Natural killer cell treated with Interleukin-12 subunit alpha and Interleukin-12 subunit beta and Interleukin-15 and Interleukin-18, amount 100 ng/mL, for 72 hours (primary cell): ENCODE measurements at regions not wholly inside any gene's neighbourhood (a gene's known extent, or its start where the extent isn't known, plus 50 kb on each side); places are given as distances from the start of the nearest gene placed in this dataset.

Experiments used
- ATAC-seq, 2 donors: fragments of 150-1000 bp; cut with Tn5 transposase in 1 of 2; sonication (Bioruptor Pico), chemical (Tn5 transposase) in 1 of 2; 2 replicates each; pipeline ENCODE4 v1.10.0; 2021
- DNase-seq: peaks from one replicate; pipeline ENCODE4 v3.0.0; 2022; ENCODE audit warnings: low spot score
- H3K27ac Mint-ChIP-seq, 2 donors: 1 replicate in 1 of 2; 2 replicates in 1 of 2; pipeline ENCODE4 v1.8.0; 2022; ENCODE audit warnings: mixed read lengths in 2 of 2, mild to moderate bottlenecking in 1 of 2, moderate library complexity in 1 of 2
- H3K27me3 Mint-ChIP-seq, 2 donors: 1 replicate in 1 of 2; 2 replicates in 1 of 2; pipeline ENCODE4 v1.8.0; 2022; ENCODE audit warnings: mixed read lengths in 2 of 2
- H3K36me3 Mint-ChIP-seq: one replicate; pipeline ENCODE4 v1.8.0; 2022; ENCODE audit warnings: mixed read lengths
- H3K4me1 Mint-ChIP-seq, 2 donors: 1 replicate in 1 of 2; 2 replicates in 1 of 2; pipeline ENCODE4 v1.8.0; 2022; ENCODE audit warnings: low read depth in 2 of 2, mixed read lengths in 2 of 2, mild to moderate bottlenecking in 1 of 2
- H3K4me3 Mint-ChIP-seq: one replicate; pipeline ENCODE4 v1.8.0; 2022; ENCODE audit warnings: mixed read lengths
- H3K9me3 Mint-ChIP-seq: 2 replicates; pipeline ENCODE4 v1.8.0; 2022; ENCODE audit warnings: mixed read lengths

GRCh38 chr5:116374434-116374852, 200.2 kb downstream of the SEMA6A start:
- H3K9me3 Mint-ChIP-seq: no peaks in the 10 kb centered on the region
- H3K27me3 Mint-ChIP-seq: no peaks in the 10 kb centered on the region
- no peak overlapping the region for H3K27ac Mint-ChIP-seq
- no peak for DNase-seq
- no peak for ATAC-seq
- peaks cover 0 to 23% of the 10 kb centered on the region in 2 donors for H3K4me1 Mint-ChIP-seq
- H3K4me3 Mint-ChIP-seq: no peak overlapping the region
- no peaks in the 10 kb centered on the region for H3K36me3 Mint-ChIP-seq

DNA sequence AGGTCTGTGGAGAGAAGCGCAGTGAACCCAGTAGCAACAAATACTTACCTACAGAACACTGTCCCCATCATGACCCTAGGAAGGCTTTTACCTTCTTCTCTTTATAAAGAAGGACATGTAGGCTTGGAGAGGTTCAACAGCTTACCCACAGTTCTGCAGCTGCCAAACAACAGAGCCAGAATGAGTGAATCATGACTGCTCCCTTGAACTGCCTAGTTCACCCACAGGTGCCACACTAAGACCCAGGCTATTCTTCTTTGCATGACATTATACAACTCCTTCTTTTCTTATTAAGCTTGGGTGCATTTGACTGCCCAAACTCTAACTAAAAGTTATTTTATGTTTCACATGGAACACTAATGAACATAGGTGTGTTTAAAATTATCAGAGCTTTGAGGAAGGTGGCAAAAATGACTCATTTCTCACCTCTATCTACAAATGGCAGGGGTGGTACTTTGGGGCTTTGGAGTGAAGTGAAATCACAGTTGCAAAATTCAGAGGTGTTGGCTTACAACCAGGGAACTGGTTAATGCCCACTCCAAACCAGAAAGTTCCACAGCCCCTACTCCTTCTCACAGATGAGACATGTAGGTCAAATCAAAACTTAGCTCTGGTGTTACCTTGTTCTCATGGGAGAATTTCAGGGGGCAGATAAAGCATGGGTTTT, 201.6 kb downstream of the SEMA6A start:
- Mint-ChIP-seq H3K27ac (no peak overlapping the region), H3K9me3 (no peaks in the 10 kb centered on the region), H3K36me3 (no peaks in the 10 kb centered on the region), H3K4me1 (peaks cover 0 to 19% of the 10 kb centered on the region in 2 donors), H3K27me3 (no peaks in the 10 kb centered on the region), H3K4me3 (no peak overlapping the region)
- DNase-seq (no peak), ATAC-seq (peak; percentile 33 to 60)

DNA sequence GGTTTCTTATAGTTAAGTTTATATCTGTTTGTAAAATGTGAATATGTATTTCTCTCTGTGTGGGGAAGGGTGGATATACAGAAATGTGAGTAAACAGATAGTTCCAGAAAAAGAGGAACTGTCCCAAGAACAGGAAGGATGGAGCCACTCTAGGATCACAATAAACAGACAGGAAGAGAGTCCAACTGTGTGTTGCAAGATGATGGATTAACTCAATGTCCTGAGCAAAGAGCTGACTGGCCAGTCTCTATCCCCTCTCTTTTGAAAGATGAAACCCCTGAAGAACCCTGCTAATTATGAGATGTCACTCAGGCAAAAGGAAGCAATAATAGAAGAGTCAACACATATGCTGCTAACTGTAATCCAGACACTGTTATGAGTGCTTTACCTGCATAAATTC, 202.7 kb downstream of the SEMA6A start:
- Mint-ChIP-seq H3K9me3 (no peaks in the 10 kb centered on the region), H3K4me3 (no peak overlapping the region), H3K4me1 (peaks cover 0 to 19% of the 10 kb centered on the region in 2 donors), H3K36me3 (no peaks in the 10 kb centered on the region), H3K27me3 (no peaks in the 10 kb centered on the region), H3K27ac (no peak overlapping the region)
- no peak for ATAC-seq
- DNase-seq: no peak

- H3K27ac Mint-ChIP-seq: no peak overlapping the region
- H3K36me3 Mint-ChIP-seq: no peaks in the 10 kb centered on the region
- DNase-seq: no peak
- H3K4me3 Mint-ChIP-seq: no peak overlapping the region
- no peaks in the 10 kb centered on the region for H3K9me3 Mint-ChIP-seq
- H3K4me1 Mint-ChIP-seq: peaks cover 0 to 19% of the 10 kb centered on the region in 2 donors
- no peaks in the 10 kb centered on the region for H3K27me3 Mint-ChIP-seq
- no peak for ATAC-seq
These were observed 203.2 kb downstream of the SEMA6A start for GRCh38 chr5:116371431-116371830.

GRCh38 chr5:116370886-116371285, 203.7 kb downstream of the SEMA6A start:
- Mint-ChIP-seq H3K36me3 (no peaks in the 10 kb centered on the region), H3K27ac (no peak overlapping the region), H3K9me3 (no peaks in the 10 kb centered on the region), H3K4me3 (no peak overlapping the region), H3K4me1 (peaks cover 0 to 19% of the 10 kb centered on the region in 2 donors), H3K27me3 (no peaks in the 10 kb centered on the region)
- ATAC-seq (no peak), DNase-seq (no peak)

- ATAC-seq (no peak), DNase-seq (no peak)
- H3K27me3 Mint-ChIP-seq: no peaks in the 10 kb centered on the region
- H3K36me3 Mint-ChIP-seq: peaks cover 3% of the 10 kb centered on the region
- no peaks in the 10 kb centered on the region for H3K9me3 Mint-ChIP-seq
- peaks cover 0 to 19% of the 10 kb centered on the region in 2 donors for H3K4me1 Mint-ChIP-seq
- no peak overlapping the region for H3K4me3 Mint-ChIP-seq
- no peak overlapping the region for H3K27ac Mint-ChIP-seq
These were observed 204.5 kb downstream of the SEMA6A start for GRCh38 chr5:116370149-116370548.

DNA sequence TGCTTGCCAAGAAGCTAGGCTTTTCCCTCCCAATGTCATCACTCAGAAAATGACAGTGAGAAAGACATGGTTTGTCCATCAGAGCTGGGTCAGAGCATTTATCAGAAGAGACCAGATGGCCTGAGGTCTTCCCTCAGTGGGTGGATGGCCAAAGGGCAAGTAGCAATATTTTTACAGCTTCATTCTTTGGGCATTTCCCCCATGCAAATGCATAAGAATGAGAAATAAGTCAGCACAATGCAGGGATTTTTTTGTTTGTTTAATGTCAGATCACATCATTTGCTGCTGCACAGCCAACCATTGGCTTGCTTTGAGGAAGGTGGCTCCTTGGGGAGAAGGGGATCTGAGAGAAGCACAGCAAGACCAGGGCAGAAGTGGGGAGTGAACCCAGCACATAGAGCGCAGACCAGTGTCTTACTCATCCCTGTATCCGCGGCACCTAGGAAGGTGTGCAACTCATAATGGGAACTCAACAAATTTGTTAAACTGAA, 209.6 kb downstream of the SEMA6A start:
- H3K36me3 Mint-ChIP-seq: peaks cover 5% of the 10 kb centered on the region
- no peak overlapping the region for H3K4me3 Mint-ChIP-seq
- H3K4me1 Mint-ChIP-seq: no peaks in the 10 kb centered on the region
- ATAC-seq: no peak
- no peak for DNase-seq
- H3K9me3 Mint-ChIP-seq: no peaks in the 10 kb centered on the region
- H3K27me3 Mint-ChIP-seq: no peaks in the 10 kb centered on the region
- no peak overlapping the region for H3K27ac Mint-ChIP-seq

- no peak overlapping the region for H3K27ac Mint-ChIP-seq
- H3K4me3 Mint-ChIP-seq: no peak overlapping the region
- no peak for DNase-seq
- H3K4me1 Mint-ChIP-seq: peaks cover 0 to 5% of the 10 kb centered on the region in 2 donors
- peaks cover 5% of the 10 kb centered on the region for H3K36me3 Mint-ChIP-seq
- no peaks in the 10 kb centered on the region for H3K27me3 Mint-ChIP-seq
- no peaks in the 10 kb centered on the region for H3K9me3 Mint-ChIP-seq
- ATAC-seq: no peak
These were observed 210.8 kb downstream of the SEMA6A start for GRCh38 chr5:116363780-116364179.

GRCh38 chr5:116361979-116362577, 212.5 kb downstream of the SEMA6A start:
- no peak for ATAC-seq
- Mint-ChIP-seq H3K27me3 (no peaks in the 10 kb centered on the region), H3K27ac (no peak overlapping the region), H3K9me3 (no peaks in the 10 kb centered on the region), H3K4me3 (no peak overlapping the region), H3K4me1 (peaks cover 0 to 5% of the 10 kb centered on the region in 2 donors), H3K36me3 (peaks cover 5% of the 10 kb centered on the region)
- no peak for DNase-seq

DNA sequence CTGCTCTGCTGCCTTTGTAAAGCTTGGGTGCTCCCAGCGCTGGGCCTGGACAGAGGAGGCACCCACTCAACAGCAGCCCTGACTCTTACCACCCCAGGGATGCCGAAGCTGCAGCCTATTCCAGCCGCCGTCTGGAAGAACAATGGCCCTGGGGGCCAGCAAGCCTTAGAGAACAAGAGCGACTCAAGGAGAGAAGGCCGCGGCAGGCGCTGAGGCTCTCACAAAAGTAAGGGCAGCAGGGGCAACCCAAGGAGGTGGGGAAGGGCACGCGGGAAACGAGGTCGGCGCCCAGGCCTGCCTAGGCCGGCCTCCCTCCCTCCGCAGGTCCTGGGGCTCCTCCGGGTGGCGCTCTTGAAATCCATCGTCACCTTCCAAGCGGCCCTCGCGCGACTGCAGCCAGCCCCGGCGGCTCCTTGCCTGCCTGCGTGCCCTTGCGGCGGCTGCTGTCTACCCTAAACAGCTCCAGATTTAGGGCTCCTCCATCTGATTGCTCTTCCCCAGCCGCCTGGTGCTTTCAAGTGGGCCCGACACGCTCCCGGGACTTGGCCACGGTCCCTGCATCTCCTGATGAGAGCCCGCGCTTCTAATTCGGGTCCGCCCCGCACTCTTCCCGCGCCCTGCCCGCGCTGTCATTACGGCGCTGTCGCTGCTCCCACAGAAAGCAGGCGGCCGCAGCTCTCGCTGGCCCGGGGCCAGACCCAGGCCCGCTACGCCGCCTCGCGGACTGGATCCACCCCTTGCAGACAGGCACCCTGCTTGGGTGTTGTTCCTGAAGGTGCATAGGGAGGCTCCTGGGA, 213.3 kb downstream of the SEMA6A start:
- Mint-ChIP-seq H3K36me3 (peaks cover 5% of the 10 kb centered on the region), H3K9me3 (no peaks in the 10 kb centered on the region), H3K4me1 (peaks cover 0 to 5% of the 10 kb centered on the region in 2 donors), H3K27me3 (no peaks in the 10 kb centered on the region), H3K27ac (no peak overlapping the region), H3K4me3 (no peak overlapping the region)
- no peak for DNase-seq
- no peak for ATAC-seq

DNA sequence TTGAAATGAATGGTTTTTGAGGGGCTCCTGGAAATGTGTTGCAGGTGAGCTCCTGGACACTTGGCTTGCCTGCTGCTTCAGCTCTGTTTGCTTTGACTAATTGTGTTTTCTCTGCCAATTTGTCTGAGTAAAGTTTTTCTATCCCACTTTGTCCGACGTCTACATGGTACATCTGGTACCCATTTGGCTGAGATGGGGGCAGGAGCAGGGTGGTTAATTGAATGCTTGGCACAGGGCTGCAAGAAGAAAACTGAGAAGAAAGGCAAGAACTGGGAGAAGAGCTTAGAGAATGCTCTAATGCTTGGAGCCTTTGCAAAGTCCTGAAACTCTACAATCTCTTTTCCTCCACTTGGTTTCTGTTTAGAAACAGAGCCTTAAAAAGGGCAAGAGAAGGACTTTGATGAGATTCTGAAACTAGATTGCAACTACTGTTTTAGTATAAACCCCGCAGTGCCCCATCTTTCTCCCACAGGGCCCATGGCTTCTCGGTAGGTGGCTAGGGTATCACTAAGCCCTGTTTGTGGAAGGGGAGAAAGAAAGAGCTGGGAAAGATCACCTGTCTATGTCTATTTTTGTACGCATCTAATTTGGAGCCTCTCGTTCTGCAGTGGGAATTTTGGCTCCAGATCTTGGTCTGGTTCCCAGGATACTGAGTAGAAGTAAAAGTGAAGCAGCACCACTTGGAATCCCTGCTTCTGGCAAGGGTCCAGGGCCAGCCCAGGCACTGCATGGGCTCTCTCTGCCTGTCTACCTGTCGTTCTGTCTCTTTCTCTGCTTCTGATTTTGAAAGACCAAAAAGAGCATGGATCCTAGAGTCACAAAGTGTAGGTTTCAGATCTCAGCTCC, 214.4 kb downstream of the SEMA6A start:
- Mint-ChIP-seq H3K27me3 (no peaks in the 10 kb centered on the region), H3K36me3 (peaks cover 3% of the 10 kb centered on the region), H3K27ac (no peak overlapping the region), H3K9me3 (no peaks in the 10 kb centered on the region), H3K4me1 (peaks cover 0 to 5% of the 10 kb centered on the region in 2 donors), H3K4me3 (no peak overlapping the region)
- ATAC-seq (no peak), DNase-seq (no peak)

- Mint-ChIP-seq H3K27me3 (no peaks in the 10 kb centered on the region), H3K4me1 (peaks cover 0 to 5% of the 10 kb centered on the region in 2 donors), H3K27ac (no peak overlapping the region), H3K4me3 (no peak overlapping the region), H3K9me3 (no peaks in the 10 kb centered on the region), H3K36me3 (peaks cover 6% of the 10 kb centered on the region)
- no peak for ATAC-seq
- no peak for DNase-seq
These were observed 215.0 kb downstream of the SEMA6A start for GRCh38 chr5:116359592-116359991.

GRCh38 chr5:116358911-116359418, 215.7 kb downstream of the SEMA6A start:
- Mint-ChIP-seq H3K36me3 (peaks cover 9% of the 10 kb centered on the region), H3K27me3 (no peaks in the 10 kb centered on the region), H3K27ac (no peak overlapping the region), H3K4me3 (no peak overlapping the region), H3K9me3 (no peaks in the 10 kb centered on the region), H3K4me1 (peaks cover 0 to 5% of the 10 kb centered on the region in 2 donors)
- ATAC-seq (no peak), DNase-seq (no peak)
